Suprapubic skin (tissue), 4 donors: ENCODE measurements at regions not wholly inside any gene's neighbourhood (a gene's known extent, or its start where the extent isn't known, plus 50 kb on each side); places are given as distances from the start of the nearest gene placed in this dataset.

Source experiments
- DNase-seq, 2 donors: peaks; one replicate each; pipeline ENCODE4 v3.0.0-alpha.2; 2019; ENCODE audit warnings: low spot score in 2 of 2
- H3K27ac ChIP-seq: fragments of 200-600 bp; sonication (generic); one replicate; pipeline ENCODE4 v1.5.1; 2019
- H3K27me3 ChIP-seq: fragments of 200-600 bp; sonication (generic); one replicate; pipeline ENCODE4 v1.5.1; 2019
- H3K36me3 ChIP-seq: fragments of 200-600 bp; sonication (generic); one replicate; pipeline ENCODE4 v1.5.1; 2019
- H3K4me1 ChIP-seq: fragments of 200-600 bp; sonication (generic); one replicate; pipeline ENCODE4 v1.5.1; 2019
- H3K4me3 ChIP-seq: fragments of 200-600 bp; sonication (generic); one replicate; pipeline ENCODE4 v1.5.1; 2019; ENCODE audit warnings: mild to moderate bottlenecking
- H3K9me3 ChIP-seq: fragments of 200-600 bp; sonication (generic); one replicate; pipeline ENCODE4 v1.5.1; 2019
- CTCF ChIP-seq, 2 donors: fragments of 200-600 bp in 1 of 2; fragments of 450-650 bp in 1 of 2; sonication (generic) in 1 of 2; IDR thresholded peaks; one replicate each; pipeline ENCODE4 v1.5.1; 2016 to 2019; ENCODE audit warnings: antibody characterized with exemption in 2 of 2, mild to moderate bottlenecking in 1 of 2, moderate library complexity in 1 of 2
- EP300 ChIP-seq: sonication (generic); formaldehyde crosslinking; IDR thresholded peaks from one replicate; pipeline ENCODE4 v1.6.1; 2017; ENCODE audit warnings: antibody characterized with exemption
- POLR2A ChIP-seq, 2 donors: fragments of 450-650 bp; IDR thresholded peaks; one replicate each; pipeline ENCODE4 v1.6.1; 2017; ENCODE audit warnings: antibody characterized with exemption in 2 of 2, mild to moderate bottlenecking in 2 of 2, moderate library complexity in 2 of 2
- POLR2AphosphoS5 ChIP-seq, 3 donors: sonication (generic); formaldehyde crosslinking; IDR thresholded peaks; one replicate each; pipeline ENCODE4 v1.6.1; 2017; ENCODE audit warnings: antibody characterized with exemption in 3 of 3
- WGBS: methylation state at CpG from one replicate; pipeline ENCODE4 v1.1.5; 2018; 5-methylcytosine and 5-hydroxymethylcytosine counted together

GRCh38 chr5:166382031-166382430 is 1909.4 kb upstream of the WWC1 start:
- 87% methylated on average over 4 of the region's 4 CpGs for WGBS
- Histone ChIP-seq H3K9me3 (peaks cover 5% of the 10 kb centered on the region), H3K4me3 (no peak overlapping the region), H3K36me3 (no peaks in the 10 kb centered on the region), H3K27me3 (no peaks in the 10 kb centered on the region), H3K4me1 (no peaks in the 10 kb centered on the region), H3K27ac (no peak overlapping the region)
- TF ChIP-seq POLR2AphosphoS5 (IDR thresholded peaks at IDR 0.05) = no peak
- TF ChIP-seq POLR2A (IDR thresholded peaks at IDR 0.05) = no peak
- TF ChIP-seq CTCF (IDR thresholded peaks at IDR 0.05) = no peak
- no peak for TF ChIP-seq EP300
- no peak for DNase-seq

- no peaks in the 10 kb centered on the region for H3K36me3 ChIP-seq
- TF ChIP-seq POLR2A (IDR thresholded peaks at IDR 0.05) = no peak
- no peak for TF ChIP-seq EP300
- no peak for TF ChIP-seq POLR2AphosphoS5 (IDR thresholded peaks at IDR 0.05)
- no peak for TF ChIP-seq CTCF (IDR thresholded peaks at IDR 0.05)
- WGBS = 60% methylated on average over 3 of the region's 3 CpGs
- no peaks in the 10 kb centered on the region for H3K9me3 ChIP-seq
- H3K4me1 ChIP-seq = no peaks in the 10 kb centered on the region
- DNase-seq = no peak
- H3K27me3 ChIP-seq = no peaks in the 10 kb centered on the region
- H3K27ac ChIP-seq = no peak overlapping the region
- H3K4me3 ChIP-seq = no peak overlapping the region
These were observed 1893.3 kb upstream of the WWC1 start for GRCh38 chr5:166398131-166398530.

- DNase-seq = no peak
- Histone ChIP-seq H3K4me1 (no peaks in the 10 kb centered on the region), H3K27ac (no peak overlapping the region), H3K4me3 (no peak overlapping the region), H3K9me3 (no peaks in the 10 kb centered on the region), H3K36me3 (no peaks in the 10 kb centered on the region), H3K27me3 (no peaks in the 10 kb centered on the region)
- TF ChIP-seq POLR2AphosphoS5 (IDR thresholded peaks at IDR 0.05) (no peak), POLR2A (IDR thresholded peaks at IDR 0.05) (no peak), CTCF (IDR thresholded peaks at IDR 0.05) (no peak), EP300 (no peak)
- WGBS = 19% methylated on average over 2 of the region's 2 CpGs
These were observed 1891.7 kb upstream of the WWC1 start for GRCh38 chr5:166399781-166400180.

- no peaks in the 10 kb centered on the region for H3K27me3 ChIP-seq
- H3K27ac ChIP-seq = no peak overlapping the region
- H3K9me3 ChIP-seq = no peaks in the 10 kb centered on the region
- H3K36me3 ChIP-seq = no peaks in the 10 kb centered on the region
- DNase-seq = no peak
- TF ChIP-seq CTCF (IDR thresholded peaks at IDR 0.05) (no peak), EP300 (no peak), POLR2AphosphoS5 (IDR thresholded peaks at IDR 0.05) (no peak)
- no peaks in the 10 kb centered on the region for H3K4me1 ChIP-seq
- no peak overlapping the region for H3K4me3 ChIP-seq
- WGBS = 58% methylated on average over 4 of the region's 4 CpGs
These were observed 1890.1 kb upstream of the WWC1 start for GRCh38 chr5:166401391-166401790.

GRCh38 chr5:166412191-166412590 is 1879.3 kb upstream of the WWC1 start:
- H3K27ac ChIP-seq = no peak overlapping the region
- DNase-seq = no peak
- no peak overlapping the region for H3K4me3 ChIP-seq
- no peaks in the 10 kb centered on the region for H3K36me3 ChIP-seq
- no peak for TF ChIP-seq EP300
- no peaks in the 10 kb centered on the region for H3K27me3 ChIP-seq
- no peaks in the 10 kb centered on the region for H3K9me3 ChIP-seq
- no peaks in the 10 kb centered on the region for H3K4me1 ChIP-seq
- WGBS = 82% methylated on average over 11 of the region's 11 CpGs

GRCh38 chr5:166427211-166427610 is 1864.2 kb upstream of the WWC1 start:
- TF ChIP-seq POLR2A (IDR thresholded peaks at IDR 0.05) = no peak
- TF ChIP-seq POLR2AphosphoS5 (IDR thresholded peaks at IDR 0.05) = no peak
- no peak for TF ChIP-seq EP300
- TF ChIP-seq CTCF (IDR thresholded peaks at IDR 0.05) = no peak
- 69% methylated on average over 3 of the region's 3 CpGs for WGBS
- H3K27me3 ChIP-seq = no peaks in the 10 kb centered on the region

More at GRCh38 chr5:166427211-166427610, 1864.2 kb upstream of the WWC1 start:
- no peak overlapping the region for H3K4me3 ChIP-seq
- H3K36me3 ChIP-seq = no peaks in the 10 kb centered on the region
- no peaks in the 10 kb centered on the region for H3K9me3 ChIP-seq
- H3K27ac ChIP-seq = no peak overlapping the region
- DNase-seq = no peak
- no peaks in the 10 kb centered on the region for H3K4me1 ChIP-seq
